ENCODE measurements at regions not wholly inside any gene's neighbourhood (a gene's known extent, or its start where the extent isn't known, plus 50 kb on each side); places are given as distances from the start of the nearest gene placed in this dataset.

DNA sequence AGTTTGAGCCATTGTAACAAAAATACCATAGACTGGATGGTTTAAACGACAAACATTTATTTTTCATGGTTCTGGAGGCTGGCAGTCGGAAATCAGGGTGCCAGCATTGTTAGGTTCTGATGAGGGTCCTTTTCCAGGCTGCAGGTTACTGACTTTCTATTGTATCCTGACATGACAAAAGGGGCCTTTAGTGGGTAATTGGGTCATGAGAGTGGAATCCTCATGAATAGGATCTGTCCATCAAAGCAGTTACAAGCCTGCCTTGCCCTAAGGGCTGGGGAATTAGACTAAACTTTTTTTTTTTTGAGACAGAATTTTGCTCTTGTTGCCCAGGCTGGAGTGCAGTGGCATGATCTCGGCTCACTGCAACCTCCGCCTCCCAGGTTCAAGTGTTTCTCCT is 347.9 kb upstream of the TSHZ2 start:
- TF ChIP-seq, protein P1, sequence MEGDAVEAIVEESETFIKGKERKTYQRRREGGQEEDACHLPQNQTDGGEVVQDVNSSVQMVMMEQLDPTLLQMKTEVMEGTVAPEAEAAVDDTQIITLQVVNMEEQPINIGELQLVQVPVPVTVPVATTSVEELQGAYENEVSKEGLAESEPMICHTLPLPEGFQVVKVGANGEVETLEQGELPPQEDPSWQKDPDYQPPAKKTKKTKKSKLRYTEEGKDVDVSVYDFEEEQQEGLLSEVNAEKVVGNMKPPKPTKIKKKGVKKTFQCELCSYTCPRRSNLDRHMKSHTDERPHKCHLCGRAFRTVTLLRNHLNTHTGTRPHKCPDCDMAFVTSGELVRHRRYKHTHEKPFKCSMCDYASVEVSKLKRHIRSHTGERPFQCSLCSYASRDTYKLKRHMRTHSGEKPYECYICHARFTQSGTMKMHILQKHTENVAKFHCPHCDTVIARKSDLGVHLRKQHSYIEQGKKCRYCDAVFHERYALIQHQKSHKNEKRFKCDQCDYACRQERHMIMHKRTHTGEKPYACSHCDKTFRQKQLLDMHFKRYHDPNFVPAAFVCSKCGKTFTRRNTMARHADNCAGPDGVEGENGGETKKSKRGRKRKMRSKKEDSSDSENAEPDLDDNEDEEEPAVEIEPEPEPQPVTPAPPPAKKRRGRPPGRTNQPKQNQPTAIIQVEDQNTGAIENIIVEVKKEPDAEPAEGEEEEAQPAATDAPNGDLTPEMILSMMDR (IDR thresholded peaks at IDR 0.05), result no peak
- no peak for TF ChIP-seq EZH2 (IDR thresholded peaks at IDR 0.05; ENCODE audit: borderline replicate concordance, insufficient read depth, low read depth, low read length, poor library complexity, severe bottlenecking)
